B cell (primary cell): ENCODE measurements at regions not wholly inside any gene's neighbourhood (a gene's known extent, or its start where the extent isn't known, plus 50 kb on each side); places are given as distances from the start of the nearest gene placed in this dataset.

ENCODE experiments used
- ATAC-seq: fragments of 200-7000 bp; cut with Tn5 transposase; one replicate; pipeline ENCODE4 v1.10.0; 2021; ENCODE audit warnings: low read depth, mild to moderate bottlenecking, moderate number of reproducible peaks, moderate library complexity
- CTCF ChIA-PET: fragments of 350-600 bp; sonication (Branson Sonifier 250); formaldehyde crosslinking; loops from one replicate; lab custom pipeline; 2021; ENCODE audit warnings: antibody characterized with exemption, inconsistent platforms; lab: Charles Lee
- POLR2A ChIA-PET: fragments of 350-600 bp; sonication (Branson Sonifier 250); formaldehyde crosslinking; loops from one replicate; lab custom pipeline; 2021; ENCODE audit warnings: antibody characterized with exemption; lab: Charles Lee
- DNase-seq: peaks from one replicate; pipeline ENCODE4 v3.0.0; 2013
- H2AFZ ChIP-seq: 2 replicates; pipeline ENCODE4 v1.6.1; 2012; ENCODE audit warnings: mild to moderate bottlenecking, low read depth, low read length; ENCODE audit not compliant: insufficient read depth, poor library complexity, severe bottlenecking
- H3K27ac ChIP-seq, 2 donors: 1 replicate in 1 of 2; 2 replicates in 1 of 2; pipeline ENCODE4 v1.5.1; 2012 to 2013; ENCODE audit warnings: low read length in 2 of 2, mild to moderate bottlenecking in 2 of 2, moderate library complexity in 1 of 2
- H3K27me3 ChIP-seq, 4 experiments: fragments of 200-600 bp in 1 of 4; sonication (generic) in 1 of 4; replicated peaks in 1 of 4; 1 replicate in 2 of 4; 2 replicates in 2 of 4; pipeline versions ENCODE4 v1.6.1 to v1.7.0; 2013 to 2016; ENCODE audit warnings: low read length in 3 of 4, mild to moderate bottlenecking in 2 of 4, mixed read lengths in 1 of 4, moderate library complexity in 1 of 4; ENCODE audit not compliant: insufficient read depth in 4 of 4, control insufficient read depth in 3 of 4; ENCODE audit errors: control extremely low read depth in 1 of 4
- H3K36me3 ChIP-seq, 2 experiments: replicated peaks in 1 of 2; 1 replicate in 1 of 2; 2 replicates in 1 of 2; pipeline versions ENCODE4 v1.6.1 to v1.7.1; 2013; ENCODE audit warnings: low read length in 1 of 2; ENCODE audit not compliant: insufficient read depth in 2 of 2, control insufficient read depth in 1 of 2; ENCODE audit errors: control extremely low read depth in 1 of 2, extremely low read depth in 1 of 2
- H3K4me1 ChIP-seq, 2 donors: fragments of 200-600 bp in 1 of 2; sonication (generic) in 1 of 2; 1 replicate in 1 of 2; 2 replicates in 1 of 2; pipeline versions ENCODE4 v1.5.1 to v1.6.1; 2013 to 2017; ENCODE audit warnings: low read length in 2 of 2; ENCODE audit not compliant: control insufficient read depth in 2 of 2, insufficient read depth in 2 of 2
- H3K4me2 ChIP-seq: replicated peaks from 2 replicates; pipeline ENCODE3; 2012; ENCODE audit warnings: mild to moderate bottlenecking, low read depth, low read length; ENCODE audit not compliant: poor library complexity, severe bottlenecking
- H3K4me3 ChIP-seq, 5 experiments: fragments of 200-600 bp in 1 of 5; sonication (generic) in 1 of 5; 1 replicate in 3 of 5; 2 replicates in 2 of 5; pipeline versions ENCODE4 v1.5.1 to v1.7.0; 2011 to 2016; ENCODE audit warnings: low read length in 4 of 5, mild to moderate bottlenecking in 4 of 5, low read depth in 2 of 5, control low read depth in 1 of 5, moderate library complexity in 1 of 5; ENCODE audit not compliant: insufficient read depth in 1 of 5; ENCODE audit errors: control extremely low read depth in 1 of 5, extremely low read depth in 1 of 5
- H3K79me2 ChIP-seq: fragments of 200-600 bp; sonication (generic); one replicate; pipeline ENCODE4 v1.6.0; 2016; ENCODE audit warnings: low read length; ENCODE audit not compliant: control insufficient read depth, insufficient read depth
- H3K9ac ChIP-seq: fragments of 200-600 bp; sonication (generic); 2 replicates; pipeline ENCODE4 v1.6.1; 2017; ENCODE audit warnings: mild to moderate bottlenecking, low read length, moderate library complexity
- H3K9me3 ChIP-seq, 3 donors: one replicate each; pipeline versions ENCODE4 v1.6.1 to v1.7.1; 2013; ENCODE audit warnings: low read length in 2 of 3; ENCODE audit not compliant: control insufficient read depth in 2 of 3, insufficient read depth in 1 of 3; ENCODE audit errors: control extremely low read depth in 1 of 3
- H4K20me1 ChIP-seq: 2 replicates; pipeline ENCODE4 v1.6.0; 2012; ENCODE audit warnings: mild to moderate bottlenecking, low read length; ENCODE audit not compliant: insufficient read depth, control insufficient read depth, poor library complexity, severe bottlenecking
- H3K27ac Mint-ChIP-seq: one replicate; pipeline ENCODE4 v1.8.0; 2021; ENCODE audit warnings: mixed read lengths
- H3K27me3 Mint-ChIP-seq: one replicate; pipeline ENCODE4 v1.8.0; 2021; ENCODE audit warnings: mixed read lengths
- H3K4me1 Mint-ChIP-seq: one replicate; pipeline ENCODE4 v1.8.0; 2021; ENCODE audit warnings: mixed read lengths
- H3K4me3 Mint-ChIP-seq: one replicate; pipeline ENCODE4 v1.8.0; 2021; ENCODE audit warnings: mixed read lengths
- H3K9me3 Mint-ChIP-seq: one replicate; pipeline ENCODE4 v1.8.0; 2022; ENCODE audit warnings: mixed read lengths; ENCODE audit not compliant: insufficient read depth
- EZH2 ChIP-seq: IDR thresholded peaks from 2 replicates; pipeline ENCODE4 v1.6.1; 2012; ENCODE audit warnings: borderline replicate concordance, low read depth, mild to moderate bottlenecking, moderate library complexity, low read length; ENCODE audit not compliant: insufficient read depth, poor library complexity, severe bottlenecking
- WGBS: methylation state at CpG from one replicate; pipeline ENCODE4 v1.1.5; 2013; ENCODE audit warnings: missing lambda C conversion rate; ENCODE audit not compliant: insufficient coverage; 5-methylcytosine and 5-hydroxymethylcytosine counted together
- intact Hi-C: fragments of 100-400 bp; cut with micrococcal nuclease; formaldehyde crosslinking; loops from one replicate; pipeline ENCODE4 v1.10.0; 2022
- TF ChIP-seq, protein P1 (sequence below): fragments of 200-600 bp; IDR thresholded peaks from one replicate; pipeline ENCODE4 v1.8.0; 2022; ENCODE audit warnings: antibody characterized with exemption, mild to moderate bottlenecking

DNA sequence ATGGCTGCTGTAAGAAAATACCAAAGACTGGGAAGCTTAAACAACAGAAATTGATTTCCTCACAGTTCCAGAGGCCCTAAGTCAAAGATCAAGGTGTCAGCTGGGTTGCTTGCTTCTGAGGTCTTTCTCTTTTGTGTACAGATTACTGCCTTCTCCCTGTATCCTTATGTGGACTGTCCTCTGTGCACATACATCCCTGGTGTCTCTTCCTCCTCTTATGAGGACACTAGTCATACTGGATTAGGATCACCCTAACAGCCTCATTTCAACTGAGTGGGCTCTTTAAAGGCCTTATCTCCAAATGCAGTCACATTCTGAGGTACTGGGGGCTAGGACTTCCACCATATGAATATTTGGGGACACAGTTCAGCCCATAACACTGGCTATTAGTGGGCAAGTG, 130.0 kb upstream of the DTNBP1 start:
- TF ChIP-seq, protein P1, sequence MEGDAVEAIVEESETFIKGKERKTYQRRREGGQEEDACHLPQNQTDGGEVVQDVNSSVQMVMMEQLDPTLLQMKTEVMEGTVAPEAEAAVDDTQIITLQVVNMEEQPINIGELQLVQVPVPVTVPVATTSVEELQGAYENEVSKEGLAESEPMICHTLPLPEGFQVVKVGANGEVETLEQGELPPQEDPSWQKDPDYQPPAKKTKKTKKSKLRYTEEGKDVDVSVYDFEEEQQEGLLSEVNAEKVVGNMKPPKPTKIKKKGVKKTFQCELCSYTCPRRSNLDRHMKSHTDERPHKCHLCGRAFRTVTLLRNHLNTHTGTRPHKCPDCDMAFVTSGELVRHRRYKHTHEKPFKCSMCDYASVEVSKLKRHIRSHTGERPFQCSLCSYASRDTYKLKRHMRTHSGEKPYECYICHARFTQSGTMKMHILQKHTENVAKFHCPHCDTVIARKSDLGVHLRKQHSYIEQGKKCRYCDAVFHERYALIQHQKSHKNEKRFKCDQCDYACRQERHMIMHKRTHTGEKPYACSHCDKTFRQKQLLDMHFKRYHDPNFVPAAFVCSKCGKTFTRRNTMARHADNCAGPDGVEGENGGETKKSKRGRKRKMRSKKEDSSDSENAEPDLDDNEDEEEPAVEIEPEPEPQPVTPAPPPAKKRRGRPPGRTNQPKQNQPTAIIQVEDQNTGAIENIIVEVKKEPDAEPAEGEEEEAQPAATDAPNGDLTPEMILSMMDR = no peak
- no peak for TF ChIP-seq EZH2
- H3K4me1 ChIP-seq = no peaks in the 10 kb centered on the region
- no peaks in the 10 kb centered on the region for H3K27me3 ChIP-seq
- ChIA-PET POLR2A (interaction anchor here (0.6 kb wide), 1 partner anchor 26 kb away, joined by 3 read pairs; no protein-coding TSS in a partner anchor), CTCF (no interaction called here)
- no peak overlapping the region for H3K27ac ChIP-seq
- H3K4me3 ChIP-seq = no peak overlapping the region
- no peak overlapping the region for H3K27ac Mint-ChIP-seq
- H3K27me3 Mint-ChIP-seq = peaks cover 5% of the 10 kb centered on the region
- no peaks in the 10 kb centered on the region for H3K79me2 ChIP-seq
- H2AFZ ChIP-seq = no peak overlapping the region
- no peak for DNase-seq
- intact Hi-C loops = no loop called here
- no peak overlapping the region for H3K9ac ChIP-seq
- ATAC-seq = no peak
- peaks cover 8% of the 10 kb centered on the region for H3K9me3 Mint-ChIP-seq
- H3K36me3 ChIP-seq = no peaks in the 10 kb centered on the region
- H3K4me1 Mint-ChIP-seq = no peaks in the 10 kb centered on the region
- no peak overlapping the region for H3K4me2 ChIP-seq
- no peak overlapping the region for H3K4me3 Mint-ChIP-seq
- peaks cover 0 to 10% (median 9%) of the 10 kb centered on the region in 3 donors for H3K9me3 ChIP-seq
- H4K20me1 ChIP-seq = no peaks in the 10 kb centered on the region

DNA sequence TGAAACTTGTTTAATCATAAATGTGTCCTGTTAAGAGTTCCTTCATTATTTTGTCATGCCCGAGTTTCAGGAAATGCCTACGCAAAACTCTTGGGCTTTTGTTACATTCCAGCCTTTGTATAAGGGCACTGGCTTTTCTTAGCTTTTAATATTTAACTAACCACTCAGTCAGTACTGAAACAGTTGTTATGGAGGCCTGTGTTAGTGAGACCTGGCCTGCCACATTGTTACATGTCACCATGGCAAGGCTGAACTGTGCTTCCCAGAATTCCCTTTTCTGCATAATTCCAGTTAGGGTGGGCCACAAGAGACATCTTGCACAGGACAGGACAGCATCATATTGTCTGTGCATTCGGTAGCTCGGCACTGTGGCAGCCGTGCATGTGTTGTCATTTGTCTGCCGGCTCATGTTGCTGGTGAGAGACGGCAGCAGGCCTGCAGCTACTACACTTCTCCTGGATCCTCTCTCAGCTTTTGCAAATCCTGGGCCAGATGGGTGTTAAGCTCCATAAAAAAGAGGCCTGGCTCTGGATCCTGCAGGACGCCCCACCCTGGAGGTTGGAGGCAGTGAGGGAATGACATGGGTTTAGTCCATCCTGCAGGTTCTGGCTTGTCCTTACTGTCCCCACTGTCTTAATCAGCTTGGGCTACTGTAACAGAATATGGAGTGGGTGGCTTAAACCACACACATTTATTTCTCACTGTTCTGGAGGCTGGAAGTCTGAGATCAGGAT, 128.8 kb upstream of the DTNBP1 start:
- H3K27me3 Mint-ChIP-seq = peaks cover 5% of the 10 kb centered on the region

More for the DNA sequence above, 128.8 kb upstream of the DTNBP1 start:
- TF ChIP-seq, protein P1 = no peak
- TF ChIP-seq EZH2 = no peak
- no peak overlapping the region for H3K9ac ChIP-seq
- H3K79me2 ChIP-seq = no peaks in the 10 kb centered on the region
- Mint-ChIP-seq H3K4me1 (no peaks in the 10 kb centered on the region), H3K27ac (no peak overlapping the region), H3K4me3 (no peak overlapping the region), H3K9me3 (peaks cover 2% of the 10 kb centered on the region)
- no peaks in the 10 kb centered on the region for H3K36me3 ChIP-seq
- H3K27ac ChIP-seq = no peak overlapping the region
- ATAC-seq = no peak
- intact Hi-C loops = no loop called here
- no peaks in the 10 kb centered on the region for H3K4me1 ChIP-seq
- 95% methylated on average over 6 of the region's 8 CpGs for WGBS
- ChIA-PET CTCF (no interaction called here), POLR2A (no interaction called here)
- H3K4me3 ChIP-seq = no peak overlapping the region
- H3K4me2 ChIP-seq = no peak overlapping the region
- peaks cover 0 to 3% (median 0%) of the 10 kb centered on the region in 3 donors for H3K9me3 ChIP-seq
- DNase-seq = no peak
- no peak overlapping the region for H2AFZ ChIP-seq
- H3K27me3 ChIP-seq = no peaks in the 10 kb centered on the region
- no peaks in the 10 kb centered on the region for H4K20me1 ChIP-seq
